Left ventricle myocardium inferior (tissue), 1 donor: ENCODE measurements at regions not wholly inside any gene's neighbourhood (a gene's known extent, or its start where the extent isn't known, plus 50 kb on each side); places are given as distances from the start of the nearest gene placed in this dataset.

Experiments used
- DNase-seq: peaks from one replicate; pipeline ENCODE4 v3.0.0-alpha.2; 2020
- H3K27ac ChIP-seq: fragments of 200-600 bp; replicated peaks from 2 replicates; pipeline ENCODE4 v1.8.0; 2021
- H3K27me3 ChIP-seq: fragments of 200-600 bp; 2 replicates; pipeline ENCODE4 v1.8.0; 2021; ENCODE audit warnings: low read depth
- H3K36me3 ChIP-seq: fragments of 200-600 bp; 2 replicates; pipeline ENCODE4 v1.8.0; 2021
- H3K4me1 ChIP-seq: fragments of 200-600 bp; 2 replicates; pipeline ENCODE4 v1.8.0; 2021
- H3K4me3 ChIP-seq: fragments of 200-600 bp; 2 replicates; pipeline ENCODE4 v1.8.0; 2021; ENCODE audit warnings: mild to moderate bottlenecking, moderate library complexity
- H3K9me3 ChIP-seq: fragments of 200-600 bp; replicated peaks from 2 replicates; pipeline ENCODE4 v1.8.0; 2021
- intact Hi-C: fragments of 100-400 bp; cut with micrococcal nuclease; formaldehyde crosslinking; loops from one replicate; pipeline ENCODE4 v1.11.0; 2022
- TF ChIP-seq, protein P1 (sequence below): fragments of 200-600 bp; IDR thresholded peaks from 2 replicates; pipeline ENCODE4 v1.8.0; 2021; ENCODE audit warnings: antibody characterized with exemption, mild to moderate bottlenecking, borderline replicate concordance
- donor health status: DM: no; HTN: yes; CAD: no; lungs with severe emphysema.

DNA sequence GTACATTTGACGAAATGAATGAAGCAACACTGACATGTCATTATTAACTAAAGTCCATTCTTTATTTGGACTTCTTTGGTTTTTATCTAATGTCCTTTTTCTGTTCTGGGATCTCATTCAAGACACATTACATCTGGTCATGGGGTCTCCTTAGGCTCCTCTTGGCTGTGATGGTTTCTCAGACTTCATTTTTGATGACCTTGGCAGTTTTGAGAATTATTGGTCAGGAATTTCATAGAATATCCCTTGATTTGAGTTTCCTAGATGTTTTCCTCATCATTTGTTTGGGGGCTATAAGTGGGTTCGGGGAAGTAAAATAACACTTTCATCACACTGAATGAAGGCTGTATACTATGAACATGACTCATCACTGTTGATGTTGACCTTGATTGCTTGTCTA, 770.6 kb downstream of the AACS start:
- Histone ChIP-seq H3K4me3 (no peak overlapping the region), H3K27ac (no peak overlapping the region), H3K36me3 (no peaks in the 10 kb centered on the region), H3K4me1 (no peaks in the 10 kb centered on the region), H3K27me3 (no peaks in the 10 kb centered on the region), H3K9me3 (no peaks in the 10 kb centered on the region)
- TF ChIP-seq, protein P1, sequence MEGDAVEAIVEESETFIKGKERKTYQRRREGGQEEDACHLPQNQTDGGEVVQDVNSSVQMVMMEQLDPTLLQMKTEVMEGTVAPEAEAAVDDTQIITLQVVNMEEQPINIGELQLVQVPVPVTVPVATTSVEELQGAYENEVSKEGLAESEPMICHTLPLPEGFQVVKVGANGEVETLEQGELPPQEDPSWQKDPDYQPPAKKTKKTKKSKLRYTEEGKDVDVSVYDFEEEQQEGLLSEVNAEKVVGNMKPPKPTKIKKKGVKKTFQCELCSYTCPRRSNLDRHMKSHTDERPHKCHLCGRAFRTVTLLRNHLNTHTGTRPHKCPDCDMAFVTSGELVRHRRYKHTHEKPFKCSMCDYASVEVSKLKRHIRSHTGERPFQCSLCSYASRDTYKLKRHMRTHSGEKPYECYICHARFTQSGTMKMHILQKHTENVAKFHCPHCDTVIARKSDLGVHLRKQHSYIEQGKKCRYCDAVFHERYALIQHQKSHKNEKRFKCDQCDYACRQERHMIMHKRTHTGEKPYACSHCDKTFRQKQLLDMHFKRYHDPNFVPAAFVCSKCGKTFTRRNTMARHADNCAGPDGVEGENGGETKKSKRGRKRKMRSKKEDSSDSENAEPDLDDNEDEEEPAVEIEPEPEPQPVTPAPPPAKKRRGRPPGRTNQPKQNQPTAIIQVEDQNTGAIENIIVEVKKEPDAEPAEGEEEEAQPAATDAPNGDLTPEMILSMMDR = no peak
- intact Hi-C loops = no loop called here
- no peak for DNase-seq

DNA sequence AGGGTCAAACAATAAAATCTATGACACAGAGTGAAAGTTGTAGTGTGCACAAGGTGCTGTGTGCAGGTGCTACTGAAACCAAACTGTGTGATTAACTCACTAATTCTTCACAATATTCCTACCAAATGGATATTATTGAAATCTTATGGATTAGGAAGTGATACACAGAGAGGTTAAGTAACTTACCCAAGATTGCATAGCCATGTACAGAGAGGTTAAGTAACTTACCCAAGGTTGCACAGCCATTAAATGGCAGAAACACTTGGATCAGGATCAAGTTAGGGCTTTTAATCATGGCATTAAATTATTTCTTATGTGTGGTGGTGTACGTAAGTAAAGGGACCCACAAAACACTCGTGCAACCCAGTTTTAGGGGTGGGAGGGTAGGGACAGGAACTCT, 771.4 kb downstream of the AACS start:
- Histone ChIP-seq H3K27me3 (no peaks in the 10 kb centered on the region), H3K4me1 (no peaks in the 10 kb centered on the region), H3K27ac (no peak overlapping the region), H3K9me3 (no peaks in the 10 kb centered on the region), H3K36me3 (no peaks in the 10 kb centered on the region), H3K4me3 (no peak overlapping the region)
- intact Hi-C loops = no loop called here
- DNase-seq = no peak
- TF ChIP-seq, protein P1 = no peak

DNA sequence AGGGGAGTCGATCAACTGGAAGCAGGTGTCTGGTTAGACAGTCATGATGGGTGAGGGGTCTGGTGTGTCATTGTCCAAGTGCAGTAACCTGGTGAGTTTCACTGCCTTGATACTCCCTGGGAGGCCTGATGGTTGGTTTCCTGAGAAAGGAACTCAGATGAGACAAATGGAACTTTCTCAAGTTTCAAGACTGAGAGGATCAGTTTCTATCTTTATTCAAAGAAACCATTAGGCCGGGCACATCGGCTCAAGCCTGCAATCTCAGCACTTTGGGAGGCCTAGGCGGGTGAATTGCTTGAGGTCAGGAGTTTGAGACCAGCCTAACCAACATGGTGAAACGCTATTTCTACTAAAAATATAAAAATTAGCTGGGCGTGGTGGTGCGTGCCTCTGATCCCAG, 776.1 kb downstream of the AACS start:
- Histone ChIP-seq H3K4me1 (no peaks in the 10 kb centered on the region), H3K27ac (no peak overlapping the region), H3K27me3 (no peaks in the 10 kb centered on the region), H3K4me3 (no peak overlapping the region), H3K9me3 (no peaks in the 10 kb centered on the region), H3K36me3 (no peaks in the 10 kb centered on the region)
- intact Hi-C loops = no loop called here
- TF ChIP-seq, protein P1 = no peak
- no peak for DNase-seq

DNA sequence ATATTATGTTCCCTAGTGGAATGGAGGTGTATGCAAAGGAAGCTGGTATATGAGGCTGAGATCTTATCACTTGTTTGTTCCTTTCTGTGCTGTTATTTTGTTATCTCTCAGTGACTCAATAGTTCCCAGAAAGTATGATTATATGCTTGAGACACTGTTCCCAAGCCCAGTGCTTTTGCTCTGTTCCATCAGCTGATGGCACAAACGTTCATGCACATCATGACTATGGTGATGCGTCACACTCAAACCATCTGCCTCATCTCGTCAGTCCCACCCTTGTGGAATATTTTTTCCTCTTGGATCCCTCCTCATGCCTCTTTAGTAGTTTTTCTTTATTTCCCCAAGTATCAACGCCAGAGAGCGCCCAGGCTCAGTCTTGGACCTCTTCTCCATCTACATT, 786.9 kb downstream of the AACS start:
- no peaks in the 10 kb centered on the region for H3K27me3 ChIP-seq

DNA sequence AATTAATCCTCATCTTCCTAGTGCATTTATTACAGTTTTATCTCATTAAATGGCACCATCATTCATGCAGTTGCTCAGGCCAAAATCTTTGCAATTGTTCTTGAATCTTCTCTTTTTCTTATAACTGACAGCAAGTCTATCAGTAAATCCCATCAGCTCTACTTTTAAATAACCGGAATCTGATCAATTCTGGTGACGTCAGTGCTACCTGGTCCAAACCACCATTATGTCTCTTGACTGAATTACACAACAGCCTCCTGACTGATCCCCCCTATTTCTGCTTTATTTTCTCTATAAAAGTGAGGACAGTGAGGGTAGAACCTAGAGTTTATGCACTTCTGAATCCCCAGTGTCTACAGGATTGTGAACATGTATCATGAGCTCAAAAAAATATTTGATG, 787.4 kb downstream of the AACS start:
- Histone ChIP-seq H3K4me1 (no peaks in the 10 kb centered on the region), H3K36me3 (no peaks in the 10 kb centered on the region), H3K27ac (no peak overlapping the region), H3K4me3 (no peak overlapping the region), H3K27me3 (no peaks in the 10 kb centered on the region), H3K9me3 (no peaks in the 10 kb centered on the region)
- no peak for DNase-seq
- TF ChIP-seq, protein P1 = no peak
- intact Hi-C loops = no loop called here

More for the DNA sequence above, 786.9 kb downstream of the AACS start:
- H3K36me3 ChIP-seq = no peaks in the 10 kb centered on the region
- no peak for DNase-seq
- TF ChIP-seq, protein P1 = no peak
- intact Hi-C loops = no loop called here
- no peak overlapping the region for H3K27ac ChIP-seq
- H3K9me3 ChIP-seq = no peaks in the 10 kb centered on the region
- H3K4me1 ChIP-seq = no peaks in the 10 kb centered on the region
- no peak overlapping the region for H3K4me3 ChIP-seq

DNA sequence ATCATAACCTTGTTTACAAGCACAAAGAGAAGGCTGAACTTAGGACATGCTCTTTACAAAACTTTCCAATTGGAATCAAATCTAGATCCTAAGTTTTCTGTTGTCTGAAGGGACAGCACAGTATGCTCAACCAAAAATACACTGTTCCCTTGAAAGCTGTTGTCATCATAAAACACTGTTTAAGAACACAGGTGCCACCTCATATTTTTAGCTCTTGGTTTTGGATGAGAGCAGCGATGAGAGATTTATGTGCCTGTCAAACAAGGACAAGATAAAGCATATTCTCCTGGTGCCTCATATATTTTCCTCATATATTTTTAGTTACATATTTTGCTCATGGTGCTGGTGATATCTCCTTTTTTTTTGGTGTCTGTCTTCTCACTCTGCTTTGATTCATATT, 788.4 kb downstream of the AACS start:
- no peaks in the 10 kb centered on the region for H3K9me3 ChIP-seq
- H3K27ac ChIP-seq = no peak overlapping the region
- no peak for DNase-seq
- no peaks in the 10 kb centered on the region for H3K4me1 ChIP-seq
- TF ChIP-seq, protein P1 = no peak
- H3K36me3 ChIP-seq = no peaks in the 10 kb centered on the region
- no peak overlapping the region for H3K4me3 ChIP-seq
- H3K27me3 ChIP-seq = no peaks in the 10 kb centered on the region
- intact Hi-C loops = no loop called here
